Trophoblast cell (in vitro differentiated cells and primary cell): ENCODE measurements at regions not wholly inside any gene's neighbourhood (a gene's known extent, or its start where the extent isn't known, plus 50 kb on each side); places are given as distances from the start of the nearest gene placed in this dataset.
A peak's percentile ranks its signal among the peaks of the same experiment; 100 is the strongest.

Experiments
- DNase-seq, 2 donors: peaks; one replicate each; pipeline ENCODE4 v3.0.0-alpha.2; 2016
- H2AFZ ChIP-seq: 2 replicates; pipeline ENCODE4 v1.6.1; 2013; ENCODE audit warnings: low read length, moderate library complexity, mild to moderate bottlenecking; ENCODE audit not compliant: insufficient read depth, poor library complexity
- H2AK5ac ChIP-seq: 2 replicates; pipeline ENCODE4 v1.6.1; 2013; ENCODE audit warnings: mild to moderate bottlenecking, low read length
- H2BK120ac ChIP-seq: 2 replicates; pipeline ENCODE4 v1.6.1; 2013; ENCODE audit warnings: low read length, mild to moderate bottlenecking, moderate library complexity; ENCODE audit not compliant: insufficient read depth, poor library complexity
- H2BK12ac ChIP-seq: 2 replicates; pipeline ENCODE4 v1.6.1; 2013; ENCODE audit warnings: mild to moderate bottlenecking, low read length, moderate library complexity
- H2BK5ac ChIP-seq: 2 replicates; pipeline ENCODE4 v1.6.1; 2013; ENCODE audit warnings: low read length, low read depth, moderate library complexity, mild to moderate bottlenecking; ENCODE audit not compliant: poor library complexity
- H3K14ac ChIP-seq: 2 replicates; pipeline ENCODE4 v1.6.1; 2013; ENCODE audit warnings: mild to moderate bottlenecking, low read length
- H3K18ac ChIP-seq: 2 replicates; pipeline ENCODE4 v1.6.1; 2013; ENCODE audit warnings: mild to moderate bottlenecking, low read length
- H3K23ac ChIP-seq: 2 replicates; pipeline ENCODE4 v1.6.1; 2013; ENCODE audit warnings: low read length
- H3K27ac ChIP-seq: 2 replicates; pipeline ENCODE4 v1.5.1; 2013; ENCODE audit warnings: low read depth, mild to moderate bottlenecking, inconsistent platforms, low read length, moderate library complexity
- H3K27me3 ChIP-seq: 2 replicates; pipeline ENCODE4 v1.6.1; 2013; ENCODE audit warnings: inconsistent platforms, mild to moderate bottlenecking, low read length, moderate library complexity; ENCODE audit not compliant: insufficient read depth
- H3K36me3 ChIP-seq, 2 experiments: 1 replicate in 1 of 2; 2 replicates in 1 of 2; pipeline ENCODE4 v1.6.1; 2013; ENCODE audit warnings: low read length in 2 of 2, mild to moderate bottlenecking in 2 of 2, moderate library complexity in 1 of 2; ENCODE audit not compliant: insufficient read depth in 2 of 2, control insufficient read depth in 1 of 2
- H3K4ac ChIP-seq: 2 replicates; pipeline ENCODE4 v1.6.1; 2013; ENCODE audit warnings: low read depth, mild to moderate bottlenecking, low read length, moderate library complexity
- H3K4me1 ChIP-seq, 2 experiments: 1 replicate in 1 of 2; 2 replicates in 1 of 2; pipeline ENCODE4 v1.6.1; 2013; ENCODE audit warnings: low read length in 2 of 2, mild to moderate bottlenecking in 2 of 2, moderate library complexity in 1 of 2; ENCODE audit not compliant: insufficient read depth in 2 of 2, control insufficient read depth in 1 of 2
- H3K4me2 ChIP-seq: 2 replicates; pipeline ENCODE4 v1.6.1; 2013; ENCODE audit warnings: inconsistent platforms, mild to moderate bottlenecking, low read length, moderate library complexity
- H3K4me3 ChIP-seq: 2 replicates; pipeline ENCODE4 v1.5.1; 2013; ENCODE audit warnings: mild to moderate bottlenecking, low read depth, low read length, inconsistent platforms
- H3K79me1 ChIP-seq: one replicate; pipeline ENCODE4 v1.6.1; 2013; ENCODE audit warnings: low read length
- H3K79me2 ChIP-seq: 2 replicates; pipeline ENCODE4 v1.6.1; 2013; ENCODE audit warnings: low read length, mild to moderate bottlenecking; ENCODE audit not compliant: control insufficient read depth, insufficient read depth, poor library complexity
- H3K9ac ChIP-seq: 2 replicates; pipeline ENCODE4 v1.6.1; 2013; ENCODE audit warnings: mild to moderate bottlenecking, low read length
- H3K9me3 ChIP-seq: 2 replicates; pipeline ENCODE4 v1.6.1; 2013; ENCODE audit warnings: low read depth, mild to moderate bottlenecking, control low read depth, inconsistent platforms, low read length; ENCODE audit not compliant: insufficient read depth
- H4K12ac ChIP-seq: 2 replicates; pipeline ENCODE4 v1.6.1; 2013; ENCODE audit warnings: low read depth, mild to moderate bottlenecking, low read length, moderate library complexity
- H4K8ac ChIP-seq: 2 replicates; pipeline ENCODE4 v1.6.1; 2013; ENCODE audit warnings: low read depth, mild to moderate bottlenecking, low read length, moderate library complexity
- H4K91ac ChIP-seq: one replicate; pipeline ENCODE4 v1.6.1; 2013; ENCODE audit warnings: low read depth, mild to moderate bottlenecking, low read length, moderate library complexity
- WGBS: extraction: QIAGEN DNeasy Blood & Tissue Kit; methylation state at CpG from one replicate; pipeline ENCODE4 v1.1.7; 2013; ENCODE audit warnings: missing lambda C conversion rate; ENCODE audit not compliant: insufficient read length, insufficient coverage; ENCODE audit errors: extremely low coverage; 5-methylcytosine and 5-hydroxymethylcytosine counted together

- H2AFZ ChIP-seq = no peak overlapping the region
- H3K4ac ChIP-seq = no peak overlapping the region
- H2BK120ac ChIP-seq = no peak overlapping the region
- H3K4me3 ChIP-seq = no peak overlapping the region
- no peak overlapping the region for H4K91ac ChIP-seq
- no peak overlapping the region for H3K4me2 ChIP-seq
- no peaks in the 10 kb centered on the region for H3K79me2 ChIP-seq
- H4K8ac ChIP-seq = no peak overlapping the region
- no peak overlapping the region for H3K27ac ChIP-seq
- no peak overlapping the region for H3K14ac ChIP-seq
- no peaks in the 10 kb centered on the region for H3K36me3 ChIP-seq
- no peak overlapping the region for H2BK5ac ChIP-seq
- H4K12ac ChIP-seq = no peak overlapping the region
- no CpG with 5 or more reads among the region's 10 CpGs for WGBS
- no peaks in the 10 kb centered on the region for H3K79me1 ChIP-seq
- no peaks in the 10 kb centered on the region for H3K9me3 ChIP-seq
- no peak overlapping the region for H3K23ac ChIP-seq
- no peak for DNase-seq
- H2BK12ac ChIP-seq = no peak overlapping the region
- no peak overlapping the region for H3K9ac ChIP-seq
- H3K18ac ChIP-seq = no peak overlapping the region
- no peaks in the 10 kb centered on the region for H3K4me1 ChIP-seq
- no peaks in the 10 kb centered on the region for H3K27me3 ChIP-seq
- no peak overlapping the region for H2AK5ac ChIP-seq
These were observed 135.7 kb upstream of the C16orf82 start for GRCh38 chr16:26930786-26931581.

GRCh38 chr16:26950636-26951035, 116.1 kb upstream of the C16orf82 start:
- no peak overlapping the region for H3K27ac ChIP-seq
- no peak for DNase-seq
- WGBS = no CpG with 5 or more reads among the region's 4 CpGs

GRCh38 chr16:26951950-26952349, 114.8 kb upstream of the C16orf82 start:
- Histone ChIP-seq H3K4me1 (no peaks in the 10 kb centered on the region), H3K4ac (no peak overlapping the region), H3K27ac (no peak overlapping the region), H2AFZ (no peak overlapping the region), H3K36me3 (no peaks in the 10 kb centered on the region), H2BK12ac (no peak overlapping the region), H3K79me2 (no peaks in the 10 kb centered on the region), H2AK5ac (no peak overlapping the region), H3K4me2 (no peak overlapping the region), H4K8ac (no peak overlapping the region), H3K18ac (no peak overlapping the region), H3K79me1 (no peaks in the 10 kb centered on the region), H3K14ac (no peak overlapping the region), H3K9me3 (no peaks in the 10 kb centered on the region), H3K27me3 (no peaks in the 10 kb centered on the region), H4K12ac (no peak overlapping the region), H3K23ac (no peak overlapping the region), H3K9ac (no peak overlapping the region), H4K91ac (no peak overlapping the region), H2BK5ac (no peak overlapping the region), H3K4me3 (no peak overlapping the region), H2BK120ac (no peak overlapping the region)
- DNase-seq = no peak
- no CpG with 5 or more reads among the region's 9 CpGs for WGBS

More at GRCh38 chr16:26950636-26951035, 116.1 kb upstream of the C16orf82 start:
- no peaks in the 10 kb centered on the region for H3K27me3 ChIP-seq
- no peak overlapping the region for H2AFZ ChIP-seq
- no peak overlapping the region for H3K23ac ChIP-seq
- no peaks in the 10 kb centered on the region for H3K79me2 ChIP-seq
- H2BK120ac ChIP-seq = no peak overlapping the region
- no peak overlapping the region for H2BK5ac ChIP-seq
- H4K12ac ChIP-seq = no peak overlapping the region
- no peaks in the 10 kb centered on the region for H3K79me1 ChIP-seq
- no peaks in the 10 kb centered on the region for H3K9me3 ChIP-seq
- no peak overlapping the region for H3K14ac ChIP-seq
- no peak overlapping the region for H3K4ac ChIP-seq
- H3K4me3 ChIP-seq = no peak overlapping the region
- no peaks in the 10 kb centered on the region for H3K36me3 ChIP-seq
- H3K4me1 ChIP-seq = no peaks in the 10 kb centered on the region
- no peak overlapping the region for H4K91ac ChIP-seq
- no peak overlapping the region for H4K8ac ChIP-seq
- H2BK12ac ChIP-seq = no peak overlapping the region
- H3K18ac ChIP-seq = no peak overlapping the region
- H3K4me2 ChIP-seq = no peak overlapping the region
- H3K9ac ChIP-seq = no peak overlapping the region
- H2AK5ac ChIP-seq = no peak overlapping the region

DNA sequence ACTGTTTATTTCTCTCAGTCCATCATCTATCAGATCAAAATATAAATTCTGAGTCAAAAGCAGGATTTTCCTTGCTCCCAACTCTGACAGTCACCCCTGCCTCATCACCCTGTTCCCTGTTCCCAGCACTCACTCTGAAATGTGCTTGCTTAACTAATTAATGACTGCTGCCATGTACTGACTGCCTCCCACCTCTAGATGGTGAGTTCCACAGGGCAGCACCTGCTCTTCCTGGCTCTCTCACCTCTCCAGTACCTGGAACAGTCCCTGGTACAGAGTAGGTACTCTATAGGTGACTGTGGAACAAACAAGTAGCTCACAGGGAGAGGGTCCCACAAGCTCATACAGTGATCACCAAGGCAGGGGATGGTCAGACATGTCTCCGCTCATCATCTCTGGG, 114.3 kb upstream of the C16orf82 start:
- Histone ChIP-seq H3K27ac (no peak overlapping the region), H2AK5ac (no peak overlapping the region), H3K79me1 (no peaks in the 10 kb centered on the region), H3K79me2 (no peaks in the 10 kb centered on the region), H2BK12ac (no peak overlapping the region), H4K91ac (no peak overlapping the region), H4K8ac (no peak overlapping the region), H3K18ac (no peak overlapping the region), H3K23ac (peak overlapping the region; percentile 35), H4K12ac (no peak overlapping the region), H3K36me3 (no peaks in the 10 kb centered on the region), H2AFZ (no peak overlapping the region), H3K4me1 (no peaks in the 10 kb centered on the region), H3K4me2 (no peak overlapping the region), H3K14ac (no peak overlapping the region), H3K9ac (no peak overlapping the region), H3K27me3 (no peaks in the 10 kb centered on the region), H3K4me3 (no peak overlapping the region), H3K9me3 (no peaks in the 10 kb centered on the region), H3K4ac (no peak overlapping the region), H2BK120ac (no peak overlapping the region), H2BK5ac (no peak overlapping the region)
- no CpG with 5 or more reads among the region's 1 CpG for WGBS
- no peak for DNase-seq
